ENCODE measurements at regions not wholly inside any gene's neighbourhood (a gene's known extent, or its start where the extent isn't known, plus 50 kb on each side); places are given as distances from the start of the nearest gene placed in this dataset.

- no peak for TF ChIP-seq BACH2 (CRISPR knock-in tag; IDR thresholded peaks at IDR 0.05; ENCODE audit: borderline replicate concordance)
- no peak for TF ChIP-seq GLIS3 (CRISPR knock-in tag; IDR thresholded peaks at IDR 0.05)
- TF ChIP-seq PATZ1 (CRISPR knock-in tag; IDR thresholded peaks at IDR 0.05; ENCODE audit: borderline replicate concordance) = no peak
- no peak for TF ChIP-seq ZFP30 (CRISPR knock-in tag; IDR thresholded peaks at IDR 0.05)
- TF ChIP-seq PPARA (CRISPR knock-in tag; IDR thresholded peaks at IDR 0.05; ENCODE audit: borderline replicate concordance) = no peak
- TF ChIP-seq ARNTL (CRISPR knock-in tag; IDR thresholded peaks at IDR 0.05; ENCODE audit: borderline replicate concordance, low read depth) = no peak
- no peak for TF ChIP-seq ZNF8 (CRISPR knock-in tag; IDR thresholded peaks at IDR 0.05)
- no peak for TF ChIP-seq CSRNP3 (CRISPR knock-in tag; IDR thresholded peaks at IDR 0.05)
- no peak for TF ChIP-seq ESRRG (CRISPR knock-in tag; IDR thresholded peaks at IDR 0.05)
- TF ChIP-seq ZNF565 (CRISPR knock-in tag; conservative IDR thresholded peaks at IDR 0.05; ENCODE audit: low read depth) = no peak
These were observed 1145.4 kb downstream of the OLFM4 start for GRCh38 chr13:54173996-54174395.
